ENCODE measurements at regions not wholly inside any gene's neighbourhood (a gene's known extent, or its start where the extent isn't known, plus 50 kb on each side); places are given as distances from the start of the nearest gene placed in this dataset.

GRCh38 chr6:145138469-145139139 is 596.7 kb downstream of the EPM2A start:
- no peak for TF ChIP-seq CTCF (IDR thresholded peaks at IDR 0.05)
- no peak for TF ChIP-seq EZH2 (IDR thresholded peaks at IDR 0.05; ENCODE audit: borderline replicate concordance, insufficient read depth, low read depth, low read length, poor library complexity, severe bottlenecking)
- CTCF ChIA-PET, result no interaction called here

GRCh38 chr6:145139140-145139850 is 596.0 kb downstream of the EPM2A start:
- Histone ChIP-seq H3K27me3 (replicated peaks in 1 of 4; ENCODE audit: control extremely low read depth in 1 of 4, control insufficient read depth in 3 of 4, insufficient read depth in 4 of 4, low read length in 3 of 4) (no peaks in the 10 kb centered on the region), H3K4me1 (ENCODE audit: control insufficient read depth in 2 of 2, insufficient read depth in 2 of 2, low read length in 2 of 2) (no peaks in the 10 kb centered on the region), H3K79me2 (ENCODE audit: control insufficient read depth, insufficient read depth, low read length) (no peaks in the 10 kb centered on the region), H3K4me2 (replicated peaks; ENCODE audit: low read depth, low read length, poor library complexity, severe bottlenecking) (no peak overlapping the region), H3K4me3 (ENCODE audit: control extremely low read depth in 1 of 5, extremely low read depth in 1 of 5, insufficient read depth in 1 of 5, low read depth in 2 of 5, low read length in 4 of 5) (no peak overlapping the region), H3K27ac (ENCODE audit: low read length in 2 of 2) (no peak overlapping the region), H3K36me3 (replicated peaks in 1 of 2; ENCODE audit: control extremely low read depth in 1 of 2, control insufficient read depth in 1 of 2, extremely low read depth in 1 of 2, insufficient read depth in 2 of 2, low read length in 1 of 2) (no peaks in the 10 kb centered on the region), H4K20me1 (ENCODE audit: control insufficient read depth, insufficient read depth, low read length, poor library complexity, severe bottlenecking) (no peaks in the 10 kb centered on the region), H3K9me3 (ENCODE audit: control extremely low read depth in 1 of 3, control insufficient read depth in 2 of 3, insufficient read depth in 1 of 3, low read length in 2 of 3) (no peaks in the 10 kb centered on the region), H2AFZ (ENCODE audit: insufficient read depth, low read depth, low read length, poor library complexity, severe bottlenecking) (no peak overlapping the region), H3K9ac (ENCODE audit: low read length) (no peak overlapping the region)
- TF ChIP-seq EZH2 (IDR thresholded peaks at IDR 0.05; ENCODE audit: borderline replicate concordance, insufficient read depth, low read depth, low read length, poor library complexity, severe bottlenecking), result no peak
- no peak for TF ChIP-seq CTCF (IDR thresholded peaks at IDR 0.05)
- Mint-ChIP-seq H3K9me3 (ENCODE audit: insufficient read depth) (no peaks in the 10 kb centered on the region), H3K27me3 (peaks cover 6% of the 10 kb centered on the region), H3K4me3 (no peak overlapping the region), H3K27ac (no peak overlapping the region), H3K4me1 (no peaks in the 10 kb centered on the region)
- 92% methylated on average over 3 of the region's 7 CpGs for WGBS (ENCODE audit: insufficient coverage)
- ChIA-PET CTCF (no interaction called here), POLR2A (no interaction called here)
- intact Hi-C loops (cut with micrococcal nuclease), result no loop called here
- DNase-seq (no peak), ATAC-seq (ENCODE audit: low read depth) (no peak)

More at GRCh38 chr6:145138469-145139139, 596.7 kb downstream of the EPM2A start:
- intact Hi-C loops (cut with micrococcal nuclease), result no loop called here
- Mint-ChIP-seq H3K27ac (no peak overlapping the region), H3K4me1 (no peaks in the 10 kb centered on the region), H3K27me3 (peaks cover 6% of the 10 kb centered on the region), H3K9me3 (ENCODE audit: insufficient read depth) (no peaks in the 10 kb centered on the region), H3K4me3 (no peak overlapping the region)
- Histone ChIP-seq H3K4me3 (ENCODE audit: control extremely low read depth in 1 of 5, extremely low read depth in 1 of 5, insufficient read depth in 1 of 5, low read depth in 2 of 5, low read length in 4 of 5) (no peak overlapping the region), H3K9ac (ENCODE audit: low read length) (no peak overlapping the region), H3K4me1 (ENCODE audit: control insufficient read depth in 2 of 2, insufficient read depth in 2 of 2, low read length in 2 of 2) (no peaks in the 10 kb centered on the region), H2AFZ (ENCODE audit: insufficient read depth, low read depth, low read length, poor library complexity, severe bottlenecking) (no peak overlapping the region), H3K36me3 (replicated peaks in 1 of 2; ENCODE audit: control extremely low read depth in 1 of 2, control insufficient read depth in 1 of 2, extremely low read depth in 1 of 2, insufficient read depth in 2 of 2, low read length in 1 of 2) (no peaks in the 10 kb centered on the region), H3K79me2 (ENCODE audit: control insufficient read depth, insufficient read depth, low read length) (no peaks in the 10 kb centered on the region), H3K9me3 (ENCODE audit: control extremely low read depth in 1 of 3, control insufficient read depth in 2 of 3, insufficient read depth in 1 of 3, low read length in 2 of 3) (no peaks in the 10 kb centered on the region), H4K20me1 (ENCODE audit: control insufficient read depth, insufficient read depth, low read length, poor library complexity, severe bottlenecking) (no peaks in the 10 kb centered on the region), H3K4me2 (replicated peaks; ENCODE audit: low read depth, low read length, poor library complexity, severe bottlenecking) (no peak overlapping the region), H3K27me3 (replicated peaks in 1 of 4; ENCODE audit: control extremely low read depth in 1 of 4, control insufficient read depth in 3 of 4, insufficient read depth in 4 of 4, low read length in 3 of 4) (no peaks in the 10 kb centered on the region), H3K27ac (ENCODE audit: low read length in 2 of 2) (no peak overlapping the region)
- ATAC-seq (ENCODE audit: low read depth) (no peak), DNase-seq (no peak)
- POLR2A ChIA-PET, result no interaction called here
